RPMI7951 (cell line): ENCODE measurements at regions not wholly inside any gene's neighbourhood (a gene's known extent, or its start where the extent isn't known, plus 50 kb on each side); places are given as distances from the start of the nearest gene placed in this dataset.
"Not testable (repeated sequence)": the region's sequence is repeated elsewhere in the genome, so short reads cannot be mapped to it uniquely, and the experiment has no call there.

Experiments
- DNase-seq: peaks from one replicate; pipeline ENCODE4 v3.0.0-alpha.2; 2012; ENCODE audit warnings: low read depth

DNA sequence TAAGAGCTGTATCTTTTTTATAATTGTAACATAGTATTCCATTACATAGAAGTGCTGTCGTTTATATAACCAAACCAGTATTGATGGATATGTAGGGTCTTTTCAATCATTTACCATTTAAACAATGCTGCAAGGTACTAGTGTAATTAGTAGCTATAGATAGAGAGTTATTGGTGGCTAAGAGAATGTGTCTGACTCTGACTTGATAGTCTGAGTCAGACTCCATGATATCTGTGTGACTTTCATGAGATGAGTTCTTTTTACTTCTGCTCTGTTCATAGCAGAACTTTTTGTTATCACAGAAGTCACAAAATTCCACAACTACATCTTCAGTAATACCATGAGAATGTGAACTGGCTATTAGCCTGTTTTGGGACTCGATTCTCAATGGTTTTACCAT, 150.6 kb downstream of the FHIP1A start:
- DNase-seq = no peak

DNA sequence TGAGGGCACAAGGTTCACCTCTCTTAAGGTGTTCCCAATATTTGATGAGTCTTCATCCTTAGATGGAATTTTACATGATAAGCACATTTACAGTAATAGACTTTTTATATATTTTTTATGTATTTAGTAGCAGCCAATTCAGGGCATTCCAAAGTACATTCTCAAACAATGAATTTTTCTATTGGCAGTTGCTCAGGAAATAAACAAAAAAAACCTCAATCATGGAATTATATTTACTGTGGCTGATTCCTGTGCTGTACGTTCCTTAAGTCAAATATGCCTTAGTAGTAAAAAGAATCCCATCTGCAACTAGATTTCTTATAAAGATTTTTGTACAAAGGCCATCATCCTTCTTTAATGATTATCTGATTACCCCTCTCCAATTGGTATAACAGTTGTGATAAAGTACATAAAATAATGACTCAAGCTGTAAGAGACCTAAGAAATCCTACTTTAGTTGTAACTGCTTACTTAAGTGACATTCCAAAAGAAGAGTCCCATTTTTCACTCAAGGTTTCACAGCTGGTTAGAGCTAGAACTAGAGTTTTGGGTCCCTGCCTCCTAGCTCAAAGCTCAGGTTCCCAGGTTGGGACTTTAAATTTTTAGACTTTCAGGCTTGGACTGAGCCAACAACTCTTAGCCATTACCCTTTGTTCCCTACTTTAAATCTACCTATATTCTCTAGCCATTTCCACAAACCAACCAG, 152.7 kb downstream of the FHIP1A start:
- DNase-seq = no peak

DNA sequence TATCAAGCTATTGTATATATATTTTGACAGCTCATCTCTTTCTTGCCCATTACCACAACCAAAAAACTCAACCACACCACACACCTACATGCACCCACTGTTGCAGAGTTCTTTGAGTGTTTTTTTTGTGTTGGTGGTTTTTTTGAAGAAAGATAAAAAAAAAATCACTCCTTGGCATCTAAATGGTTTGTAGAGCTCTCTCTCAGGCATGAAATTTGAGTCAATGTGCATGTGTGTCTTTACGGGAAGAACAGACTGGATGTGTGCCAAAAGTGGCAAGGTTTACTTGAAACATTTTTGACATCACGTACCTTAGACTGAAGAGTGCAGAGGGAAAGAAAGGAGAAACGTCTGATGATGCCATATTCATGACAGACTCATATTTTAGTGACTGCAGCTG, 154.2 kb downstream of the FHIP1A start:
- DNase-seq = peak; percentile 4

DNA sequence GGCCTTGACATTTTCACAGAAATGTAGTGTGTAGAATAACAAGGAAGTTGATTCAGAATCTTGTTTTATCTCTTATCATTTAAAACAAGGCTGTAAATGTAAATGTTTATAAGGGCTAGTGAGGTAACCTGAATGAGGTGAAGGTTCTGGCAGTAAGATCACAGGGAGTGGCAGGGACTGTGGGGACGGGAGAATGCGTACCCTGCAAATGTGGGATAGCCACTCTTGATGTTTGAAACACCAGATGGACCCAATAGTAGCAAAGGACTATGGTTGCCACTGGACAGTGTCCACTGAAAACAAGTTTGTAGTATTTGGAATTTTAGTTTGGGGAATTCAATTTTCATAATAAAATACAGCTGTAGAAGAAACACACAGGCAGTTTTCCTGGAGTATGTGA, 155.3 kb downstream of the FHIP1A start:
- DNase-seq = no peak

DNA sequence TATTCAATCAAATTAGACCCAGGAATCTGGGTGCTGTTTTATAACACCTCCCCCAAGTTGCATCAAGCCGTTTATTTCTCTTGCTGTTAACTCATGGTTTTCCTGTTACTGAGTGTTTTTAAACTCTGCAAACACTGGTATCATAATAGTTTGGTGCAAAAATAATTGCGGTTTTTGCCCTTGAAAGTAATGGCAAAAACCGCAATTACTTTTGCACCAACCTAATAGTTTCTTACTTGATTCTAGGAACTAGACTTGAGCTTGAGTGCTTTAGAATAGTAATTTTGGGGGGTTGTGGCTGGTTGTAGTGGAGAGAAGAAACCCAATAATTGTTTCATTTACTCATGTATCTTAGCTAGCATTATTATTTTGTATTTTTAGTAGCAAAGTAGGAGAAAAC, 156.6 kb downstream of the FHIP1A start:
- no peak for DNase-seq

DNA sequence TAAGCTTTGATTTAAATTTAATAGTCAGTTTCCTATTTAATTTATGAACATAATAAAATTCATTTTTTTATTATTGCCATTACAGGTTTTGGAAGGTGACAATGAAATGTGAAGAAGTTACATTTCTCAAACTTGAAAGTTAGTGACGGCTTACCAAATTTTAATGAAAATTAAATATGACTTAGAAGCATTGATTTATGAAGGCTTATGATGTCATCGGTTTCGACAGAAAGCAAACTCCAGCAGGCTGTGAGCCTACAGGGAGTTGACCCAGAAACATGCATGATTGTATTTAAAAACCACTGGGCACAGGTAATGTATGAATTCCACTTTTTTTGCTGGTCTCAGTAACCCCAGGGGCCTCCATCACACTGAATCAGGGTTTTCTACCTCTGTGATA, 157.1 kb downstream of the FHIP1A start:
- no peak for DNase-seq

DNA sequence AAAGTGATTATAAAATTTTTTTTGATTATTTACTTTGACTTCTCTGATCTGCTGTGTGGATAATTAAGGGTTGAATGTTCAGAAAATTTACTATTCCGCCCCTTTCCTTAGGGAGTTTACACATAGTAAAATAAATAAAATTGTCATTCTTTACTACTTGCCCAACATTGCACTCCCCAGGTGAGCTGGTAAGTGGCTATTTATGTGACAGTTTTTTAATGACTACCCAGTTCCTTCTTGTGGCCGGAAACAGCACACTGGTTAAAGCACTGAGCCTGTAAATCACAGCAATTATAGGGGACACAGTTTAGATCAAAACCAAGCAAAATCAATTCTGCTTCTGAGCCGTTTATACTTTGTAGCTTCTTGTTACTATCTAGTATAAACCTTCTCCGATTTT, 158.1 kb downstream of the FHIP1A start:
- DNase-seq = no peak

DNA sequence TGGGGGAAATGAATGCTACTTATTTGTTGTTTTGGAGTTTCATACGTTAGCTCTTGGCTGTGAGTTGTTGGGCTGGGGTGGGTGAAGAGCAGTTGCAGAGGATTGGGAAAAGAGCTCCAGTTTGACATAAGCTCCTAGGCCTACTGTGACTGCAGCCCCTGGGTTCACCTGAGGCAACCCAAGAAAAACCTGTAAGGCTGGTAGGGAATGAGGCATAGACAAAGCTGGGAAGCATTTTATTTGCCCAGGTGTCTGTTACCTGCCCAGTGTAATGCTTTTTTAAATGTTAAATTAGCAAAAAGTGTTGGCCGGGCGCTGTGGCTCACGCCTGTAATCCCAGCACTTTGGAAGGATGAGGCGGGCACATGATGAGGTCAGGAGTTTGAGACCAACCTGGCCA, 160.0 kb downstream of the FHIP1A start:
- no peak for DNase-seq

DNA sequence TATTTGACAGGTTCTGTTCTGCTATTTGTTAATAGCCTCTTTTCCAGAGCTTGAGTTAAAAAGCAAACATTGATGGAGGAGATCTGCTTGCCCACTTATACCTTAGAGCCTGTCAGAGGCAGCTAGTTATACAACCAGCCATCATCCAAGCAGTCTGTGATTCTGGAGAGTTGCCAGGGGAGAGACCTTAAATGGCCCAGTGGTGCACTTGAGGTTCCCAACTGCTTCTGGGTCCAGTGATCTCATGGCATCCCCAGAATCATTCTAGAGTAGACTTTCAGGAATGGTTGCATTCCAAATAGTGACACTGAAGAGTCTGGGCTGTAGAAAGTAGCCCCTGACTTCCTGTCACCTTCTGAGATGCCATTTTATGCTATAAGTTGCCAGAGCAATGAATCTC, 160.7 kb downstream of the FHIP1A start:
- no peak for DNase-seq

DNA sequence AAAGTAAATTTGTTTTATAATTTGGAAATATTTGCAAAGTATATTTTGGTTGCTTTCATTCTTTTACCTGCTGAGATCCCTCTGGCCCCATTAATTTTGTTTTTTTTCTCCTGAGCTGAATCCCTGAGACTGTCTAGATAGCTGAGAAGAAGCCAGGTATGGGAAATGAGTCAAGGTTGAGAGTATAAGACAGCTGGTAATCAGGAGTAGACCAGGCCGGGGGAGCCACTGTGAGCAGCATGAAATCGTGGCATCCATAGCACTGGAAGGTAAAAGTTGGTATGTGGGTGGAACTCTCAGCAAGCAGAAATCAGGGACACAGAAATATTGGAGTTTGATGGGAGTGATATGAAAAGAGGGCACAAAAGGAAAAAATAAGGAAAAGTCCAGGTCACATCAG, 164.5 kb downstream of the FHIP1A start:
- no peak for DNase-seq

DNA sequence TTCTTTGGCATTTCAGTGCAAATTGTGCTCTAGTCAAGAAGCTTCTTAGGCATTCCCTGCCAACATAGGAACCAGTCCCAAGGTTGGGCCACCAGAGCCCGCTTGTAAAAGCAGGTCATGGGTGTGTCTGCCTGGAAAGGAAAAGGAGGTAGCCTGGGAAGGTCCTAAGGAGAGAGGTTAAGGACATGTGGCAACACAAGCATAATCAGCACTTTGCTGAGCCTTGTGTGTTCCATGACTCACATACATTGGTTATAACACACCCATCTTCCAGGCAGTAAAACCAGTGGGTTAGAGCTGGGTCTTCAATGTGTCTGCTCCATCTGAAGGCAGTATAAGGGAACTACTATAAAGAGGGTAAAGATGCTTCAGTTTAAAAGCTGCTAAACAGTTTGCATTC, 165.0 kb downstream of the FHIP1A start:
- DNase-seq = no peak

DNA sequence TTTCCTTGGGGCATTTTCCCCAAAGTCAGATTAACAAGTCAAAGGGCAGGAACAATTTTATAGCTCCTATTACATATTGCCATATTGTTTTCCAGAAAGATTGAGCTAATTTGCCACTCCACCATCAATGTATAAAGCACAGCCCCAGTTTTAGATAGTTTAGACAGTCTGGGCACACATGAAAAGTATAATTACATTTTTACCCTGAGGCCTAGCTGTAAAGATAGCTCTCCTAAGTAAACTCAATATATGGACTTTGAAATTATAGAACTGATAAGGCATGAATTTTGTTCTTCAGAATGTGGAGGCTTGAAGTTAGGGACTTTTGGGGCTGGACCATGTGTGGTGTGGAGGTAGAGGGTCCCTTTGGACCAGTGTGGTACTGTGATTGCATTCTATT, 166.0 kb downstream of the FHIP1A start:
- DNase-seq = no peak

DNA sequence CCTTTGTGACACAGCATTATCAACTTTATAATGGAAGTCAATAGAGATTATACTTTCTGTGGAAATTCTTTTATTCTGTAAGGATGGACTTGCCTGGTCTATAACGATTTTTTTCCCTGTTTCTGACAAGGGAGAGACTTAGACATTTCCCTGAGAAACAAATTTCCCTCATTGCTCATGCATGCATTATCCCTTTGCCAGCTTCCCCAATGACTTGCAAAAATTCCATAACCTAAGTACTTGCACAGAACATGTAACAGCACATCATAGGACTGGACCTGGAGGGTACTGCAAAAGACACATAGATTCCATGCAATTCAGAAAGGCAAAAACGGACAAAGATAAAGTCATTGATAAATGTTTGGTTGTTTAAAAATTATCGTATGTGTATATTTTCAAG, 166.7 kb downstream of the FHIP1A start:
- no peak for DNase-seq

DNA sequence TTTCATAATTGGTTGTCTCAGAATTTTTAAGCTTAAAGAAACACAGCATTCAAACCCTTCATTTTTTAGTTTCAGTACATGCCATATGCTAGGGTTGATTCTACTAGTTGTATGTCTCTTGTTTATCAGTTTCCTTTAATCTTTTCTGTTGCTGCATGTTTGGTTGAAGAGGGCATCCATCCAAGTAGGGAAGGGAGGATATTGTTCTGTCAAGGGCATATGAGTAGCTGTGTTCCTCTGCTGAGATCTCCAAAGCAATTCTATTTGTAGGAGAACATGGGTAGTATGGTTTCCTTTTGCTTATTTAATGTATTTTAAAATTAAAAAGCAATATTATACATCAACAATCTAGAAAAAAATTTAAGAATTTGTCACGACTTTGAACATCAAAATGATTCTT, 167.7 kb downstream of the FHIP1A start:
- DNase-seq = no peak

DNA sequence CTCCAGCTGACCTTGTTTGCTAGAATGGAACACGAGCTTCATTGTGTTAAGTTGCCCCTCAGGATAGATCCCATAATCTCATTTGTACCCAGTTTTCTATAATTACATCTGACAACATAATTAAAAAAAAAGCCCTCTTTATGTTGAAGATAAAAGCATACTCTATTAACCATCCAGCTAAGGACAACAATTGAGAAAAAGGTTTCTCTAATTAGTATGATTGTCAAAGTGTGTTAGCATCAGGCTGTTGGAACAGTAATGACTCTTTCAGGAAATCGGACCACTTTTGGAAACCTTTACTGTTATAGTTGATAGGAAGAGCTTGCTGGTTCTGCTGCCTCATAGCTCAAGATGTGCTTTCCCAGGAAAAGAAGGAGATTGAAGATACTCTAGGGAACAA, 172.6 kb downstream of the FHIP1A start:
- DNase-seq = no peak

DNA sequence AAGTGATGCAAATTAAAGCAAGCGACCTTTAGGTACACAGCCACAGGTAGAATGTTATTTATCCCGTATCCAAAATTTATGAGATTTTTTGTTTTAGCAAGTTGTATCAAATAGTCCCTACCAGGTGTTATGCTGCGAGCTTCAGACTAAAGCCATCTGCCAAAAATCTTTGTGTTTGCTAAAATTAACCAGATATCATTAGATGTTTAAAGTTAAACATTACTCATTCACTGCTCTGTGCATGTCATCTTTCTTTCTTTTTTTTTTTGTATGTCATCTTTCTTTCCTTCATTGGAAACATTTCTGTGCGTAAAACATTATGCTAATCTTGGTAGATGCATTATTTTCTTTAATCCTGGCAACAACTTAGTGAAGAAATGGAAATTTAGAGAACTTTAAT, 173.1 kb downstream of the FHIP1A start:
- DNase-seq = no peak

DNA sequence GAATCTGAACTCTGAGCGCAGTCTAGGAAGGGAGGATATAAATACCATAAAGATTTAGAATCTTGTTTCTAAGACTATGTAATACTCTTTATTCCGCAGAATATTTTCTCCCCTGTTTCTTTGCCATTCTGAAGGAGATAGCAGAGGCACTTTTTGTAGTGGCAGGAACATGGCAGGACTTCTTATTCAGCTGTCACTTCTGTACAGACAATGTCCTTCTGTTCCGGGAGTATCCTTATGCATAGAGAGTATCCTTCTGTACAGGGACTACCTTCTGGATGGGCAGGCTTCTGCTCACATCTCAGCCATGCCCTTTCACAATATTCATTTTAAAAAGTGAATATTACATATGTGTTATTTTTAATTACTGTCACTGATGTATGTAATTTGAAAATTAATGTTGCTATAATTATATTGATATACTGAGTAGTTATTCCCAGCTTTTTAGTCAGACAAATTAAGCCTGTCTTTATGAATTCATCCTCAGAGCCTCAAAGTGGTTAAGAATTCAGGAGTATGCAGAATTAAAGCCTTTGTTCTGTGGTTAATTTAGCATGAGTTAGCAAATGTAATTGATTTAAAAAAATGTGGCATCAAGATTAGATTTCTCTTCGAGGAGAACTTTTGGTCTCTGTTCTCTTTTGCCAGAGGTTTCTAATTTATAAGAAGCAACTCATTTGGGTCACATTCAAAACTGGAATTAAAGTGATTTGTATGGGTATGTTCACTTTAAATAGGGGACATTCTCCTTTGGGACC, 174.4 kb downstream of the FHIP1A start:
- DNase-seq = no peak

DNA sequence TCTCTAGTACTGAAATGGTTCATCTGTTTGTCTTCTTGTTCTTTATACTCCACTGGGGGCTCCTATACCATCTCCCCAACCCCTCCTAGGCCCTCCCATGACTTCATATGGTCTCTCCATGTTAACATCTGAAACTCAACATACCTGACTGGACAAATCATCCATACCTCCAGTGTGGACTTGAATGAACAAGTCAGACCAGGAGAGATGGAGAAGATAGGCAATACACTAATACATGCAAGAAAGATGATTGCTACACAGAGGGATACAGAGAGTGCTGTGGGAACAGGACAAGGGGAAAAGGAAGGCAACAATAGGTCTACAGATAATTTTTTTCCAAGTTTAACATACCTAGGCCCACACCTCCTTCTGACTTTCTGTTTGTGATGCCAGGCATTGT, 175.1 kb downstream of the FHIP1A start:
- DNase-seq = no peak

DNA sequence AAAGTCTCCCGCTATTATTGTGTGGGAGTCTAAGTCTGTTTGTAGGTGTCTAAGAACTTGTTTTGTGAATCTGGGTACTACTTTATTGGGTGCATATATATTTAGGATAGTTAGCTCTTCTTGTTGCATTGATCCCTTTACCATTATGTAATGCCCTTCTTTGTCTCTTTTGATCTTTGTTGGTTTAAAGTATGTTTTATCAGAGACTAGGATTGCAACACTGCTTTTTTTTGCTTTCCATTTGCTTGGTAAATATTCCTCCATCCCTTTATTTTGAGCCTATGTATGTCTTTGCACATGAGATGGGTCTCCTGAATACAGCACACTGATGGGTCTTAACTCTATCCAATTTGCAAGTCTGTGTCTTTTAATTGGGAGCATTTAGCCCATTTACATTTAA, 165.2 kb downstream of the GATB start:
- DNase-seq = not testable (repeated sequence)

DNA sequence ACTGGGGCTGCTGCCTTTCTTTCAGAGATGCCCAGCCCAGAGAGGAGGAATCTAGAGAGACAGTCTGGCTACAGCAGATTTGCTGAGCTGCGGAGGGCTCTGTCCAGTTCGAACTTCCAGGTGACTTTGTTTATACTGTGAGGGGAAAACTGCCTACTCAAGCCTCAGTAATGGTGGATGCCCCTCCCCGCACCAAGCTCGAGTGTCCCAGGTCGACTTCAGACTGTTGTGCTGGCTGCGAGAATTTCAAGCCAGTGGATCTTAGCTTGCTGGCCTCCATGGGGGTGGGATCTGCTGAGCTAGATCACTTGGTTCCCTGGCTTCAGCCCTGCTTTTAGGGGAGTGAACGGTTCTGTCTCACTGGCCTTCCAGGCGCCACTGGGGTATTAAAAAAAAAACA, 163.1 kb downstream of the GATB start:
- not testable (repeated sequence) for DNase-seq

DNA sequence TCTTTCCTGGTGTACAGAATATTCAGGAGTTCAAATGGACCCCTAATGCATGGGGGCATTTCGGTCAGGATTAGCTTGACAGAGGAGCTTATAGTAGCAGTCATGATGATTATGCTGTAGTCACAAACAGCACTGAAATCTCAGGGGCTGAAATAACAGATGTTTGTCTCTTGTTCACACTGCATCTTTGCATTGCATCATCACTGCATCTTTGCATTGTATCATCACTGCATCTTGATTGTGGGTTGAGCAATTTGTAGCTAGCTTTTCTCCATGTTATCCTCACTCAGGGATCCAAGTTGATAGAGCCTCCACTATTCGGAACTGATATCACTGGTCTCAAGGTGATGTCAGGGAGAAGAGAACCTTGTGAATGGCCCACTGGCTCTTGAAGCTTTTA, 160.9 kb downstream of the GATB start:
- DNase-seq = no peak

DNA sequence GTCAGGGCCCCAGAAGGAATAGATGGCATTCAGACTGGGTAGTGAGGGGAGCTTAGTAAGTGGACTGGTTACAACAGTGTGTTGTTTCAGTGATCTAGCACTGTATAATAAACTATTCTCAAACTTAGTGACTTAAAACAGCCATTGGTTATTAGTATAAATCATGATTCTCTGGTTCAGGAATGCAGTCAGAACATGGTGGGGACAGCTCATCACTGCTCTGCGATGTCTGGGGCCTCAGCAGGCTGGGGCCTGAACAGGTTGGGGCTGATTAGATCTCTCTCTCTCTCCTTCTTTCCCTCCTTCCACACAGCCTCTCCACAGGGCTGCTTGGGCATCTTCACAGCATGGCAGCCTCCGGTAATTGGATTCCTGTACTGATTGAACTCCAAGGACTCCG, 160.4 kb downstream of the GATB start:
- DNase-seq = no peak

DNA sequence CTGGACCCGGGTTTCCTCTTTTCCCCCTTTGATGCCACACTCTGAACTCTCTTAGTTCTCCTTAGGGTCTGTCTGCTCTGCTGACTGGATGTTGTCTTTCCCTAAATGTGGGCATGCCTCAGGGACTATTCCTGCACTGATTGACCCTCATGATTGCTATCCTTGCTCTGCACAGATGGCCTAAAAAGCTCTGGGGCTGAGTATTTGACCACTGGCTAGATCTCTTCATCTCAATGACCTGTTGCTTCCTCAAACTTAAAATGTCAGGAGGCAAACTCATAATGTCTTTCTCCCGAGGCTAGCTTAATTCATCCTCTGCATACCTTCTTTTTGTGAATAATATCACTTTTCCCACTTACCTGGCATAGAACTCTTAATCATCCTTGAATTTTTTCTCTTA, 157.4 kb downstream of the GATB start:
- DNase-seq = no peak

DNA sequence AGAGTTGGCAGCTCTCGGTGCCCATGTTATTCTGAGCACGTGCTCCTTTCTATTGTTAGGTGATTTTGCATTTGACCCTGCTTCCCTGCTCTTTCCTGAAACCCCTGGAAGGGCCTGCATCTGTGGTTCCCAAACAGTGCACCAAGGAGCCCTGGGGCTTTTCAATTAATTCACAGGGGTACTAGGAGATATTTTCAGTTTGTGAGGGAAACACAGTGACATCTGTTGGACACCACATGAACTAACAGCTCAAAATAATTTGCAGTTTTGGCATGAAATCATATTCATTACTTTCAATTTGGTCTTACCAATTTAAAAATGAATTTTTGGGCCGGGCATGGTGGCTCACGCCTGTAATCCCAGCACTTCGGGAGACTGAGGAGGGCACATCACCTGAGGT, 156.6 kb downstream of the GATB start:
- peak; percentile 19 for DNase-seq
